ENCODE measurements at regions not wholly inside any gene's neighbourhood (a gene's known extent, or its start where the extent isn't known, plus 50 kb on each side); places are given as distances from the start of the nearest gene placed in this dataset.

- FAIRE-seq (no peak), ATAC-seq (no peak), DNase-seq (ENCODE audit: low read depth in 1 of 2, low spot score in 1 of 2) (no peak)
- H3K4me1 ChIP-seq, result no peaks in the 10 kb centered on the region
- 3% methylated on average over 1 of the region's 1 CpG for WGBS (ENCODE audit: missing lambda C conversion rate)
- H3K4me2 ChIP-seq, result no peak overlapping the region
- H3K9me3 ChIP-seq, result no peaks in the 10 kb centered on the region
- H3K27ac ChIP-seq, result no peak overlapping the region
- TF ChIP-seq HES2 (IDR thresholded peaks at IDR 0.05), result no peak
- no peak for TF ChIP-seq POLR2A (IDR thresholded peaks at IDR 0.05; ENCODE audit: low read length)
- TF ChIP-seq MAFK (IDR thresholded peaks at IDR 0.05; ENCODE audit: partially characterized antibody), result peak; percentile 84
- POLR2A ChIA-PET, result no interaction called here
- CTCF ChIA-PET, result no interaction called here
- H3K4me3 ChIP-seq, result no peak overlapping the region
Measured at GRCh38 chr7:126177782-126178181, 1075.0 kb downstream of the GRM8 start.

GRCh38 chr7:126166645-126167044 lies 1086.1 kb downstream of the GRM8 start:
- CTCF ChIA-PET, result no interaction called here
- POLR2A ChIA-PET, result no interaction called here
- no peaks in the 10 kb centered on the region for H3K4me1 ChIP-seq
- no peak for FAIRE-seq
- no peak overlapping the region for H3K4me2 ChIP-seq
- no peak overlapping the region for H3K27ac ChIP-seq
- 2% methylated on average over 2 of the region's 2 CpGs for WGBS (ENCODE audit: missing lambda C conversion rate)
- H3K9me3 ChIP-seq, result 0 out of 3 replicates have a peak, but pooled peaks cover 2% of the 10 kb centered on the region
- DNase-seq (ENCODE audit: low read depth in 1 of 2, low spot score in 1 of 2), result no peak
- H3K4me3 ChIP-seq, result no peak overlapping the region
- TF ChIP-seq KDM5A (IDR thresholded peaks at IDR 0.05) (no peak), GATA3 (IDR thresholded peaks at IDR 0.05; ENCODE audit: borderline replicate concordance) (no peak), ATOH8 (CRISPR knock-in tag; IDR thresholded peaks at IDR 0.05; ENCODE audit: low read depth) (no peak), BCL3 (IDR thresholded peaks at IDR 0.05) (no peak), HOXA7 (CRISPR knock-in tag; IDR thresholded peaks at IDR 0.05) (no peak), RCOR1 (IDR thresholded peaks at IDR 0.05; ENCODE audit: low read depth, low read length) (no peak), HES2 (IDR thresholded peaks at IDR 0.05) (no peak), CBX8 (IDR thresholded peaks at IDR 0.05) (no peak), MAZ (IDR thresholded peaks at IDR 0.05; ENCODE audit: borderline replicate concordance, low read depth, low read length) (no peak)
- ATAC-seq, result no peak

- DNase-seq (ENCODE audit: low read depth in 1 of 2, low spot score in 1 of 2) (no peak), FAIRE-seq (no peak), ATAC-seq (no peak)
- Histone ChIP-seq H3K4me3 (no peak overlapping the region), H3K4me2 (no peak overlapping the region), H3K27ac (no peak overlapping the region), H3K4me1 (no peaks in the 10 kb centered on the region), H3K9me3 (peaks cover 2% of the 10 kb centered on the region; the same call in 1 of the 3 replicates)
- TF ChIP-seq HEYL (CRISPR knock-in tag; IDR thresholded peaks at IDR 0.05) (no peak), HES2 (IDR thresholded peaks at IDR 0.05) (no peak), HMGXB4 (CRISPR knock-in tag; IDR thresholded peaks at IDR 0.05; ENCODE audit: borderline replicate concordance) (no peak), CBX2 (IDR thresholded peaks at IDR 0.05; ENCODE audit: borderline replicate concordance, low read depth) (no peak), NR3C1 (IDR thresholded peaks at IDR 0.05) (no peak), RFX5 (IDR thresholded peaks at IDR 0.05) (no peak)
- WGBS (ENCODE audit: missing lambda C conversion rate), result 0% methylated on average over 1 of the region's 1 CpG
- ChIA-PET POLR2A (no interaction called here), CTCF (no interaction called here)
Measured at GRCh38 chr7:126163647-126164046, 1089.1 kb downstream of the GRM8 start.

GRCh38 chr7:126157391-126157790 lies 1095.3 kb downstream of the GRM8 start:
- ATAC-seq, result no peak
- ChIA-PET CTCF (no interaction called here), POLR2A (no interaction called here)
- 2% methylated on average over 2 of the region's 2 CpGs for WGBS (ENCODE audit: missing lambda C conversion rate)
- Histone ChIP-seq H3K4me2 (no peak overlapping the region), H3K4me3 (no peak overlapping the region), H3K9me3 (peaks cover 3% of the 10 kb centered on the region; the same call in 1 of the 3 replicates), H3K27ac (no peak overlapping the region), H3K4me1 (no peaks in the 10 kb centered on the region)
- FAIRE-seq, result no peak
- no peak for DNase-seq (ENCODE audit: low read depth in 1 of 2, low spot score in 1 of 2)
- TF ChIP-seq GATA3 (IDR thresholded peaks at IDR 0.05; ENCODE audit: borderline replicate concordance) (no peak), BHLHE40 (IDR thresholded peaks at IDR 0.05; ENCODE audit: low read depth, low read length) (no peak), ESRRA (IDR thresholded peaks at IDR 0.05; ENCODE audit: borderline replicate concordance, low read length) (no peak), SMC3 (IDR thresholded peaks at IDR 0.05) (no peak), FOXS1 (CRISPR knock-in tag; IDR thresholded peaks at IDR 0.05) (no peak), EHF (CRISPR knock-in tag; IDR thresholded peaks at IDR 0.05) (no peak), MAFK (IDR thresholded peaks at IDR 0.05; ENCODE audit: partially characterized antibody) (no peak), EHMT2 (IDR thresholded peaks at IDR 0.05; ENCODE audit: low read depth) (no peak), NFE2L2 (conservative IDR thresholded peaks at IDR 0.05; ENCODE audit: low read length) (no peak), CHD2 (IDR thresholded peaks at IDR 0.05; ENCODE audit: low read length, partially characterized antibody) (no peak), MYC (IDR thresholded peaks at IDR 0.05; ENCODE audit: borderline replicate concordance, low read length) (no peak), HOXB13 (CRISPR knock-in tag; IDR thresholded peaks at IDR 0.05; ENCODE audit: low read depth) (no peak), POLR2A (IDR thresholded peaks at IDR 0.05; ENCODE audit: low read length) (no peak), ELK1 (IDR thresholded peaks at IDR 0.05; ENCODE audit: low read depth, low read length) (no peak), RCOR1 (IDR thresholded peaks at IDR 0.05; ENCODE audit: low read depth, low read length) (no peak)
